Neutrophil (primary cell): ENCODE measurements at regions not wholly inside any gene's neighbourhood (a gene's known extent, or its start where the extent isn't known, plus 50 kb on each side); places are given as distances from the start of the nearest gene placed in this dataset.

ENCODE experiments used
- H3K27ac ChIP-seq: fragments of 200-600 bp; sonication (generic); 2 replicates; pipeline ENCODE4 v1.5.1; 2016; ENCODE audit warnings: mild to moderate bottlenecking, moderate library complexity
- H3K27me3 ChIP-seq: fragments of 200-600 bp; sonication (generic); 2 replicates; pipeline ENCODE4 v1.6.0; 2016; ENCODE audit warnings: mild to moderate bottlenecking
- H3K36me3 ChIP-seq: fragments of 200-600 bp; sonication (generic); 2 replicates; pipeline ENCODE4 v1.5.1; 2017
- H3K4me1 ChIP-seq, 2 experiments: fragments of 200-600 bp in 1 of 2; sonication (generic) in 1 of 2; 1 replicate in 1 of 2; 2 replicates in 1 of 2; pipeline versions ENCODE4 v1.5.1 to v1.6.1; 2013 to 2016; ENCODE audit warnings: low read depth in 1 of 2, low read length in 1 of 2, mild to moderate bottlenecking in 1 of 2, moderate library complexity in 1 of 2; ENCODE audit not compliant: control insufficient read depth in 1 of 2, insufficient read depth in 1 of 2
- H3K4me3 ChIP-seq, 2 experiments: fragments of 200-600 bp in 1 of 2; sonication (generic) in 1 of 2; 1 replicate in 1 of 2; 2 replicates in 1 of 2; pipeline ENCODE4 v1.5.1; 2013 to 2016; ENCODE audit warnings: low read depth in 1 of 2, low read length in 1 of 2, mild to moderate bottlenecking in 1 of 2, moderate library complexity in 1 of 2
- H3K9me3 ChIP-seq: fragments of 200-600 bp; sonication (generic); 2 replicates; pipeline ENCODE4 v1.5.1; 2016
- CTCF ChIP-seq: fragments of 200-600 bp; sonication (generic); IDR thresholded peaks from 2 replicates; pipeline ENCODE4 v1.5.1; 2016; ENCODE audit warnings: antibody characterized with exemption

- H3K36me3 ChIP-seq = no peaks in the 10 kb centered on the region
- H3K9me3 ChIP-seq = no peaks in the 10 kb centered on the region
- no peak overlapping the region for H3K4me3 ChIP-seq
- no peaks in the 10 kb centered on the region for H3K27me3 ChIP-seq
- TF ChIP-seq CTCF = no peak
- H3K4me1 ChIP-seq = no peaks in the 10 kb centered on the region
- H3K27ac ChIP-seq = no peak overlapping the region
These were observed 457.9 kb downstream of the KLF5 start for GRCh38 chr13:73516731-73517130.

- Histone ChIP-seq H3K27me3 (no peaks in the 10 kb centered on the region), H3K36me3 (no peaks in the 10 kb centered on the region), H3K4me1 (no peaks in the 10 kb centered on the region), H3K4me3 (no peak overlapping the region), H3K27ac (no peak overlapping the region), H3K9me3 (no peaks in the 10 kb centered on the region)
- TF ChIP-seq CTCF = no peak
These were observed 455.4 kb downstream of the KLF5 start for GRCh38 chr13:73514208-73514607.

GRCh38 chr13:73513751-73514150 lies 454.9 kb downstream of the KLF5 start:
- Histone ChIP-seq H3K9me3 (no peaks in the 10 kb centered on the region), H3K4me3 (no peak overlapping the region), H3K4me1 (no peaks in the 10 kb centered on the region), H3K27me3 (no peaks in the 10 kb centered on the region), H3K36me3 (no peaks in the 10 kb centered on the region), H3K27ac (no peak overlapping the region)
- TF ChIP-seq CTCF = no peak

GRCh38 chr13:73508841-73509240 lies 450.0 kb downstream of the KLF5 start:
- TF ChIP-seq CTCF = no peak
- Histone ChIP-seq H3K36me3 (no peaks in the 10 kb centered on the region), H3K4me3 (no peak overlapping the region), H3K9me3 (no peaks in the 10 kb centered on the region), H3K27ac (no peak overlapping the region), H3K4me1 (no peaks in the 10 kb centered on the region), H3K27me3 (no peaks in the 10 kb centered on the region)

- Histone ChIP-seq H3K27me3 (no peaks in the 10 kb centered on the region), H3K4me1 (no peaks in the 10 kb centered on the region), H3K4me3 (no peak overlapping the region), H3K9me3 (no peaks in the 10 kb centered on the region), H3K36me3 (no peaks in the 10 kb centered on the region), H3K27ac (no peak overlapping the region)
- no peak for TF ChIP-seq CTCF
These were observed 446.6 kb downstream of the KLF5 start for GRCh38 chr13:73505376-73505890.

- no peaks in the 10 kb centered on the region for H3K36me3 ChIP-seq
- H3K4me3 ChIP-seq = no peak overlapping the region
- no peaks in the 10 kb centered on the region for H3K9me3 ChIP-seq
- no peak for TF ChIP-seq CTCF
- H3K27me3 ChIP-seq = no peaks in the 10 kb centered on the region
- no peaks in the 10 kb centered on the region for H3K4me1 ChIP-seq
- no peak overlapping the region for H3K27ac ChIP-seq
These were observed 440.9 kb downstream of the KLF5 start for GRCh38 chr13:73499695-73500094.
